HL-60/S4 treated with phorbol 12-myristate 13-acetate at 8.2 ng/mL for 4 days and 3 days (cell line): ENCODE measurements at regions not wholly inside any gene's neighbourhood (a gene's known extent, or its start where the extent isn't known, plus 50 kb on each side); places are given as distances from the start of the nearest gene placed in this dataset.

Experiments
- in situ Hi-C: fragments of 300-500 bp; cut with MboI; formaldehyde crosslinking; loops from 2 replicates; pipeline ENCODE4 v1.15.0; 2022; ENCODE audit warnings: low sequenced_read_pairs

DNA sequence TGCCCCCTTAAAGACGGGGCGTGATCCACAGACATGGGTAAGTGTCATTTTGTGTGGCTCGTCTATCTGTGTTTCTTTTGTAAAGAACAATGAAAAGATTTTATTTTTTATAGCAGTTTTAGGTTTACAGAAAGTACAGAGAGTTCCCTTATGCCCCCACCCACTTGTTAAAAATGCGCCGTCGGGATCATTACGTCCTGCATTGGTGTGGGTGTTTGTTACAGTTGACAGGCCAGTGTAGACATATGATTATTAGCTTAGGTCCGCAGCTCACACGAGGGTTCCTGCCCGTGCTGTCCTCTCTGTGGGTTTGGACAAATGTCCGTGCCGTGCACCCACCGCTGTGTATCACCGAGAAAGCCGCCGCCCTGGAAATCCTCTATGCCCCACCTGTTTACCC, 50.5 kb downstream of the RGS12 start:
- in situ Hi-C loops: loop anchor here (10.0 kb wide), 1 partner anchor 101 kb away; the partner anchor contains the start of gene HGFAC

- in situ Hi-C loops: loop anchor here (10.0 kb wide), 1 partner anchor 101 kb away; the partner anchor contains the start of gene HGFAC
These were observed 51.3 kb downstream of the RGS12 start for GRCh38 chr4:3344104-3344503.

- in situ Hi-C loops: loop anchor here (10.0 kb wide), 1 partner anchor 100 kb away; the partner anchor contains the start of gene HGFAC
These were observed 51.8 kb downstream of the RGS12 start for GRCh38 chr4:3344596-3344995.

- in situ Hi-C loops: loop anchor here (10.0 kb wide), 1 partner anchor 99 kb away; the partner anchor contains the start of gene HGFAC
These were observed 52.6 kb downstream of the RGS12 start for GRCh38 chr4:3345384-3345783.

GRCh38 chr4:3346146-3346545, 53.3 kb downstream of the RGS12 start:
- in situ Hi-C loops: loop anchor here (10.0 kb wide), 1 partner anchor 99 kb away; the partner anchor contains the start of gene HGFAC

- in situ Hi-C loops: loop anchor here (10.0 kb wide), 1 partner anchor 97 kb away; the partner anchor contains the start of gene HGFAC
These were observed 55.0 kb downstream of the RGS12 start for GRCh38 chr4:3347871-3348270.

GRCh38 chr4:3348621-3349020, 55.8 kb downstream of the RGS12 start:
- in situ Hi-C loops: loop anchor here (10.0 kb wide), 1 partner anchor 96 kb away; the partner anchor contains the start of gene HGFAC

DNA sequence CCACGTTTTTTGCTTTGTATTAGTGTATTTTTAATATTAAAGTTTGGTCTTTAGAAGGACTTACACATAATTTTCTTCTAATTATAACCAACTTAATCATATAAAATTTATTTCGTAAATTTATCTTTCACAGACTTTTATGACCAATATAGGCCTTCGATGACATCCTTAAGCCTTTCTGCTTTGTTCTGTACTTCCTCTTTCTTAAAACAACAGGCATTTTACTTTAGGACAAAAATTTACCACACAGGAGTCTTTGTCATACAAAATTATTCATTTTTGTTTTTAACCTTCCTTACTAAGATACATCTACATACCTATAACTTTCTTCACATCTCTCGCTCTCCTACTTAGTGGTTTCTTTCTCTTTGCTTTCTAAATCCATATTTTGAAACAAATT, 56.3 kb downstream of the RGS12 start:
- in situ Hi-C loops: loop anchor here (10.0 kb wide), 1 partner anchor 96 kb away; the partner anchor contains the start of gene HGFAC

DNA sequence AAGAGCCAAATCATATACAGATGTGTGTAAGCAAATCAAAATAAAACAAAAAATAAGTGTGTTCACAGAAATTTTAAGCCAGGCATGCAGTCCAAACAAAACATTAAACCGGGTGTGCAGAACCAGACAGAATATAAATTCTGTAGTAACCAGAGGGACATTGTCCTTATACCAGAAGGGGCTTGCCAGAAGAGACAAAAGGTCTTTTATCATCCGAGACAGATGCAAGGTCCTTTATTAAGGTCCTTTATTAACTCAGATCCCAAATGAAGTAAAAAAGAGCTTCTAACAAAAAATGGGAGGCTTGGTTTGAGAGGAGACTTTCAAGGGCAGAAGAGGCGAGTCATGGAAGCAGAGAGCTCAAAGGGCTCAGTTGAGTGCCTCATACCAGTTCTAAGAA, 59.2 kb downstream of the RGS12 start:
- in situ Hi-C loops: no loop called here

DNA sequence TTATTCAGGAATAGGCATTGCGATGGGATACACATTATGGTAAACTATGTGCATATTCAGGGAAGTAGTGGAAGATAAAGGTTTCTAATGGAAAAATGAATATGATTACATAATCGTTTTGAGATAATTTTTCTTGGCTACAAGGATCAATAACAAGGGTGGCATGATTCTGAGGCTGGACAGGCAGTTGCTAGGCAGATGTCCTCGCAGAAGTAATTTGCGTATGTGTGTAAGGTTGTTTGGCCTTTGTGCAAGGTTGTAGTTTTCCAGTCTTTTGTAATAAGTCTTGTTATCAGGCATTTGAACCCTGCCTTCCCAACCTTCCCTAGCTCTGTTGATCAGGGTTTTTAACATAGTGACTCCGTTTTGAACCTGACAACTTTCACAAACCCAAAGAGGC, 59.7 kb downstream of the RGS12 start:
- in situ Hi-C loops: no loop called here

DNA sequence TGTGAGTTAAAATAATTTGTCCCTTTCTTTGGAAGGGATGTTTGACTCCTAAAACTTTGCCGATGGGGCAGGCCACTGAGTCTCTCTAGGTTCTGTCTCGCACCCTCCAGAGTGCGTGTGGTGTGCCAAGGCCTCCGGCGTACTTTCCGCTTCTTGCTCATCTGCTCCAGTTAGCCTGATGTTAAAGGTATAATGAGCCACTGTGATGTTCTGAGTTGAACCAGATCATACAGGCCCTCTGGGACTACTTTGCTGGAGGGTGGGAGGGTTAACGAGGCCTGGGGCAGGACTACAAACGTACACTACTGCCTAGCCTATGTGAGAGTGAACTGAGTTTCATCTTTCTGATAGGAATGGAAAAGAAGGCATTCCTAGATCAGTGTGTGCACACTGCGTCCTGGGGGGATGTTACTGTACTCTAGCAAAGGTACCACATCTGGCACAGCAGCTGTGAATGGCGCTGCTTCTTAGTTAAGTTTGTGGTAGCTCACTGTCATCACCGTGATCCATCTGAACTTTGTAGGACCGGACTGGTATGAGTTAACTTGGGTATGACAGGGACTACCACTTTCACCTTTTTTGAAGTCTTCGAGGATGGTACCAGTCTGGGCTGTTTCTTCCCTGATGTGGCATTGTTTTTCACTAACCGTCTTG, 60.2 kb downstream of the RGS12 start:
- in situ Hi-C loops: no loop called here

DNA sequence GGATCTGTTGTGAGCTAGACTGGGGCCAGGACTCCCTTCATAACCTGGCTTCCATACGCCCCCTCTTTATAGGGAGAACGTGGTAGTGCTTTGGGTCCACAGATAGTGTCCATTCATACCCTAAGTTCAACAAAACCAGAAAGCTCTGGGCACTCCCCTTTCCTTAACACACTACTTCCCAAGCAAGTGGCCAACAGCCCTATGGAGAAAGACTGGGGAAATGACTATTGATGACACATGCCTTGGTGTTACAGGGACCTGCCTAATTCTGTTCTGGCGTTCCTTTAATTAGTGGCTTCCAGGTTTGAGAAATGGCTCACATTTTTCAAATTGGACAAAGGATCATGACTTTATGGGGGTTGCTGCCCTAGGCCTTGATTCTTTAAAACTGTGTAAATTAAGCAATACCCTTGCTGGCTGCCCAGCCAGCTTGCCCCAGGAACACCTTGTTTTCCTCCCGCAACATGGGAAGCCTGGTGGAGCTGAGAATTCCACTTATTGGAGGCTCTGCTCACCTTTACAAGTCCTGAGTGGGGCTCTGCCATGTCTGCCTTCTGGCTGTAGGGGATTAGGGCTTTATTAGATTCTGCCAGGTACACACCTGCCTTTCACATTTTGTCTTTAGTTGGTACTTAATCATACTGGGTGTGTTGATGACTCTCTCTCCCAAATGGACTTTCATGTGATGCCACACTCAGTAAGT, 61.1 kb downstream of the RGS12 start:
- in situ Hi-C loops: no loop called here

DNA sequence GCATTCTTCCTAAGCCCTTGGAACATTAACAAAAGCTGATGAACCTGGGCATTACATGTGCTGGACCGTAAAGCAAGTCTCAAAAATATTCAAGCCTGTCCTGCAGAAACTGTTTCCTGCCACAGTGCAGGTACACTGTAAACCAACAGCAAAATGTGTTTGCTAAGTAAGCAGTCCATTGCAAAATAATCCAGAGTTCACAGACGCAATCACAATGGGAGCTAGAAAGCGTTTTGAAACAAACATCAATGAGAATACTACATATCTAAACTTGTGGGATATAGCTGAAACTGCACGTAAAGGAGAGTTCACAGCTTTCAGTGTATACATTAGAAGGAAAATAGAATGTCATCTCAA, 61.6 kb downstream of the RGS12 start:
- in situ Hi-C loops: no loop called here

GRCh38 chr4:3355266-3355748, 62.5 kb downstream of the RGS12 start:
- in situ Hi-C loops: no loop called here

DNA sequence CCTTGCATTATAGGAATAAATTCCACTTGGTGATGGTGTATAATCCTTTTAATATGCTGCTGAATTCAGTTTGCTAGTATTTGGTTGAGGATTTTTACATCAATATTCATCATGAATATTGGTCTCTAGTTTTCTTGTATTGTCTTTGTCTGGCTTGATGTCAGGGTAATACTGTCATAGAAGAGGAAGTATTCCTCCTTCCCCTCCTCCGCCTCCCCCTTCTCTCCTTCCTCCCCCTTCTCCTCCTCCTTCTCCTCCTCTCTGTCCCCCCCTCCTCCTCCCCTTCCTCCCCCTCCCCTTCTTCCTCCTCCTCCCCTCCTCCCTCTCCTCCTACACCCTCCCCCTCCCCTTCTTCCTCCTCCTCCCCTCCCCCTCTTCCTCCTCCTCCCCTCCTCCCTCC, 65.8 kb downstream of the RGS12 start:
- in situ Hi-C loops: no loop called here

DNA sequence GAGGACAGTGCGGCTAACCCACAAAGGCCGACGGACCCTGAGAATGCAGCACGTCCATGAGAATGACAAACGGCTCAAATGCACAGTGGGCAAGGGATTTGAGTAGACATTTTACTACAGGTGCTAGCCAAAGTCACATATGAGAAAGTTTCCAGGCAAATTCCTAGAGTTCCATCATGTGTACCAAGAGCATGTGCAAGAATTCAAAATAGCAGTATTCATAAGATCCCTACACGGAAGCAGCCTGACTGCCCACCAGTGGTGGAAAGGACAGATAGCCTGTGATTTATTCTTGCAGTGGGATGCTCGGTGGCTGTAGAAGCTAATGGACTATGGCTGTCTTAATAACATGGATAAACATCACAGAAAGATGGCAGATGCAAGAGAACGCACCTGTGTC, 68.0 kb downstream of the RGS12 start:
- in situ Hi-C loops: no loop called here

DNA sequence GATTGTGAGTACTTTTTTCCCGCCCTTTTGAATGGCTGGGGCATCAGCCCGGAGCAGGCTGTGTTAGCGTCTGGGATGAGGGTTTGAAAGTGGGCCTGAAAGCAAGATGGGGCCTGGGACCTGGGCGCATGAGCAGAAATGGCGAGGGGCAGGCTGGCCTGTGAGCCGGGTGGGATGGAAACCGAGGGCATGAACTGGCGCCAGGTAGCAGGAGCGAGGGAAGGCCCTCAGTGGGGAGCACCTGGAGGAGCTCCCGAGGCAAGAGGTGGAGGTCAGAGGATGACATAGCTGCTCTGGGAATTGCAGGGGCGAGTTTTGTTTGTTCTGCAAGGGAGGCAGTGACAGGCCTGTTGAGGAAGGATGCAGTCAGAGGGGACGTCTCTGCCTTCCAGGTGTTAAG, 68.6 kb downstream of the RGS12 start:
- in situ Hi-C loops: no loop called here

DNA sequence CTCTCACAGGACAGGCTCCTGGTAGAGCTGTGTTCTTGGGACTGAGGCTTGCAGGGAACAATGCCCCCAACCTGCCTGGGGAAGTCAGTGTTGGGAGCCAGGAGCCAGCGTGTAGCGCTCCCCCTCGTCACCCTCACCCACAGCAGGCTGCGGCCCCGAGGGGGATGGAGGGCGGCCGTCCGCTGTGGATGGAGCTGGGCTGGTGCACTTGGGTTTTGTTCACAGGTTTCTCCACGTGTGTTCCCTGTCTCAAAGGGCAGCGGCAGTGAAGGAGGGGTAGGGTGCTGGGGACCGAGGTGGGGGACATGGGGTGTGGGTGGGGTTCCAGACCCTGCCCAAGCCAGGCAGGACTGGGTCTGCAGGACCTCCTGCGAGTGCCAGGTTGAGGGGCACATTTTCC, 69.1 kb downstream of the RGS12 start:
- in situ Hi-C loops: no loop called here

DNA sequence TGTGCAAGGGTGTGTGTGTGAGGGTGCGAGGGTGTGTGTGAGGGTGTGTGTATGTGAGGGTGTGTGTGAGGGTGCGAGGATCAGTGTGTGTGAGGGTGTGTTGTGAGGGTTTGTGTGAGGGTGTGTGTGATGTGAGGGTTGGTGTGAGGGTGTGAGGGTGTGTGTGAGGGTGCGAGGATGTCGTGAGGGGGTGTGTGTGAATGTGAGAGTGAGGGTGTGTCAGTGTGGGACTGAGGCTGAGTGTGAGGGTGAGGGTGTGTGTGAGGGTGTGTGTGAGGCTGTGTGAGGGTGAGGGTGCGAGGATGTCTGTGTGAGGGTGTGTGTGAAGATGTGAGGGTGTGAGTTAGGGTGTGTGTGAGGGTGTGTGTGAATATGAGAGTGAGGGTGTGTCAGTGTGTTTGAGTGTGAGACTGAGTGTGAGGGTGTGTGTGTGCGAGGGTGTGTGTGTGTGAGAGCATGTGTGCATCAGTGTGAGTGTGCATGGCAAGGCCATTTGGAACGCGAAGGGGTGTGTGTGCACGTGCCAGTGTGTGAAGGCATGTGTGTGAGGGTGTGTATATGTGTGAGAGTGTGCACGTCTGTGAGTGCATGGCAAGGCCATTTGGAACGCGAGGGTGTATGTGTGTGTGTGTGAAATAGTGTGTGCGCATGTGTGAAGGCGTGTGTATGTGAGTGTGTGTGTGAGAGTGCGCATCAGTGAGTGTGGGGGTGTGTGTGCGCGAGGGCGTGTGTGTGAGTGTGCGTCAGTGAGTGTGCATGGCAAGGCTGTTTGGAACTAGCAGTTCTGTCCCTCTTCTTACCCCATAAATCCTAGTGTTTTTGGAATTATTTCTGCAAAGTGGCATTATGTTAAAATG, 69.8 kb downstream of the RGS12 start:
- in situ Hi-C loops: no loop called here

GRCh38 chr4:3363411-3364141, 70.8 kb downstream of the RGS12 start:
- in situ Hi-C loops: no loop called here
